OCI-LY3 (cell line): ENCODE measurements at regions not wholly inside any gene's neighbourhood (a gene's known extent, or its start where the extent isn't known, plus 50 kb on each side); places are given as distances from the start of the nearest gene placed in this dataset.

Experiments used
- CTCF ChIP-seq: fragments of 200-600, 300-600 bp; sonication (generic); IDR thresholded peaks from 2 replicates; pipeline ENCODE4 v1.5.1; 2014; ENCODE audit warnings: antibody characterized with exemption, low read length, low read depth
- EZH2phosphoT487 ChIP-seq: fragments of 200-600 bp; shearing (Covaris generic); IDR thresholded peaks from 2 replicates; pipeline ENCODE4 v1.6.1; 2018; ENCODE audit warnings: antibody characterized with exemption, mixed run types, low read depth

- TF ChIP-seq CTCF = no peak
- no peak for TF ChIP-seq EZH2phosphoT487
These were observed 315.6 kb downstream of the RDH14 start for GRCh38 chr2:18244845-18245244.
